ENCODE measurements at regions not wholly inside any gene's neighbourhood (a gene's known extent, or its start where the extent isn't known, plus 50 kb on each side); places are given as distances from the start of the nearest gene placed in this dataset.

- intact Hi-C loops (cut with DNase I, micrococcal nuclease): no loop called here
- no peak for DNase-seq
- H3K4me3 ChIP-seq (ENCODE audit: low read length): no peak overlapping the region
- no peak overlapping the region for H3K27ac ChIP-seq (ENCODE audit: low read depth in 1 of 2, low read length in 2 of 2)
- Mint-ChIP-seq H3K4me3 (no peak overlapping the region), H3K27ac (no peak overlapping the region), H3K9me3 (no peaks in the 10 kb centered on the region), H3K4me1 (ENCODE audit: low read depth) (no peaks in the 10 kb centered on the region), H3K36me3 (ENCODE audit: low read depth) (no peaks in the 10 kb centered on the region), H3K27me3 (no peaks in the 10 kb centered on the region)
- TF ChIP-seq CTCF (IDR thresholded peaks at IDR 0.05): no peak
- H3K27me3 ChIP-seq (ENCODE audit: control insufficient read depth in 1 of 2, insufficient read depth in 2 of 2, low read length in 2 of 2): no peaks in the 10 kb centered on the region
- POLR2A ChIA-PET: no interaction called here
- no peak for ATAC-seq (ENCODE audit: poor library complexity)
- no peaks in the 10 kb centered on the region for H3K9me3 ChIP-seq (ENCODE audit: control insufficient read depth in 1 of 2, insufficient read depth in 1 of 2, low read length in 2 of 2)
- CTCF ChIA-PET: interaction anchor here (0.5 to 0.6 kb wide), 2 partner anchors 1195 to 1804 kb away, joined by 3 read pairs; no protein-coding TSS in a partner anchor
- H3K4me1 ChIP-seq (ENCODE audit: insufficient read depth, low read length): no peaks in the 10 kb centered on the region
- no peaks in the 10 kb centered on the region for H3K36me3 ChIP-seq (ENCODE audit: insufficient read depth, low read length)
These were observed 65.0 kb upstream of the RNPC3 start for GRCh38 chr1:103460511-103460910.

GRCh38 chr1:103459346-103459745 is 66.2 kb upstream of the RNPC3 start:
- Mint-ChIP-seq H3K9me3 (no peaks in the 10 kb centered on the region), H3K4me1 (ENCODE audit: low read depth) (no peaks in the 10 kb centered on the region), H3K4me3 (no peak overlapping the region), H3K27me3 (no peaks in the 10 kb centered on the region), H3K36me3 (ENCODE audit: low read depth) (no peaks in the 10 kb centered on the region), H3K27ac (no peak overlapping the region)
- no peaks in the 10 kb centered on the region for H3K4me1 ChIP-seq (ENCODE audit: insufficient read depth, low read length)
- no peak overlapping the region for H3K27ac ChIP-seq (ENCODE audit: low read depth in 1 of 2, low read length in 2 of 2)
- ATAC-seq (ENCODE audit: poor library complexity): no peak
- H3K36me3 ChIP-seq (ENCODE audit: insufficient read depth, low read length): no peaks in the 10 kb centered on the region
- POLR2A ChIA-PET: no interaction called here
- no peak for TF ChIP-seq CTCF (IDR thresholded peaks at IDR 0.05)
- no peak for DNase-seq
- CTCF ChIA-PET: no interaction called here
- no peaks in the 10 kb centered on the region for H3K27me3 ChIP-seq (ENCODE audit: control insufficient read depth in 1 of 2, insufficient read depth in 2 of 2, low read length in 2 of 2)
- H3K4me3 ChIP-seq (ENCODE audit: low read length): no peak overlapping the region
- intact Hi-C loops (cut with DNase I, micrococcal nuclease): no loop called here
- no peaks in the 10 kb centered on the region for H3K9me3 ChIP-seq (ENCODE audit: control insufficient read depth in 1 of 2, insufficient read depth in 1 of 2, low read length in 2 of 2)

- TF ChIP-seq CTCF (IDR thresholded peaks at IDR 0.05): no peak
- no peaks in the 10 kb centered on the region for H3K9me3 ChIP-seq (ENCODE audit: control insufficient read depth in 1 of 2, insufficient read depth in 1 of 2, low read length in 2 of 2)
- ATAC-seq (ENCODE audit: poor library complexity) (no peak), DNase-seq (no peak)
- H3K4me1 ChIP-seq (ENCODE audit: insufficient read depth, low read length): no peaks in the 10 kb centered on the region
- H3K4me3 Mint-ChIP-seq: no peak overlapping the region
- no peaks in the 10 kb centered on the region for H3K27me3 Mint-ChIP-seq
- H3K9me3 Mint-ChIP-seq: no peaks in the 10 kb centered on the region
- no peaks in the 10 kb centered on the region for H3K36me3 ChIP-seq (ENCODE audit: insufficient read depth, low read length)
- CTCF ChIA-PET: no interaction called here
- no peak overlapping the region for H3K27ac ChIP-seq (ENCODE audit: low read depth in 1 of 2, low read length in 2 of 2)
- H3K4me1 Mint-ChIP-seq (ENCODE audit: low read depth): no peaks in the 10 kb centered on the region
- H3K27ac Mint-ChIP-seq: no peak overlapping the region
- intact Hi-C loops (cut with DNase I, micrococcal nuclease): no loop called here
- POLR2A ChIA-PET: no interaction called here
- no peaks in the 10 kb centered on the region for H3K36me3 Mint-ChIP-seq (ENCODE audit: low read depth)
- H3K4me3 ChIP-seq (ENCODE audit: low read length): no peak overlapping the region
- H3K27me3 ChIP-seq (ENCODE audit: control insufficient read depth in 1 of 2, insufficient read depth in 2 of 2, low read length in 2 of 2): no peaks in the 10 kb centered on the region
These were observed 67.5 kb upstream of the RNPC3 start for GRCh38 chr1:103457886-103458455.
